Putamen (tissue), 1 donor: ENCODE measurements at regions not wholly inside any gene's neighbourhood (a gene's known extent, or its start where the extent isn't known, plus 50 kb on each side); places are given as distances from the start of the nearest gene placed in this dataset.

Source experiments
- DNase-seq: peaks from one replicate; pipeline ENCODE4 v3.0.0-alpha.2; 2016; ENCODE audit warnings: low spot score

- no peak for DNase-seq
Measured at GRCh38 chr2:76320716-76321115, 610.0 kb upstream of the GCFC2 start.

- no peak for DNase-seq
Measured at GRCh38 chr2:76318848-76319360, 608.2 kb upstream of the GCFC2 start.

- no peak for DNase-seq
Measured at GRCh38 chr2:76316691-76317090, 606.0 kb upstream of the GCFC2 start.

GRCh38 chr2:76314271-76315020 lies 603.7 kb upstream of the GCFC2 start:
- no peak for DNase-seq

GRCh38 chr2:76312236-76312635 lies 601.5 kb upstream of the GCFC2 start:
- DNase-seq = no peak

GRCh38 chr2:76311728-76312127 lies 601.0 kb upstream of the GCFC2 start:
- no peak for DNase-seq

- no peak for DNase-seq
Measured at GRCh38 chr2:76310894-76311633, 600.3 kb upstream of the GCFC2 start.

- DNase-seq = no peak
Measured at GRCh38 chr2:76307495-76307894, 596.8 kb upstream of the GCFC2 start.

GRCh38 chr2:76298041-76298440 lies 587.3 kb upstream of the GCFC2 start:
- DNase-seq = no peak

- no peak for DNase-seq
Measured at GRCh38 chr2:76296438-76296837, 585.7 kb upstream of the GCFC2 start.

GRCh38 chr2:76295762-76296161 lies 585.0 kb upstream of the GCFC2 start:
- no peak for DNase-seq

- DNase-seq = no peak
Measured at GRCh38 chr2:76288598-76288997, 577.9 kb upstream of the GCFC2 start.

- no peak for DNase-seq
Measured at GRCh38 chr2:76288146-76288545, 577.4 kb upstream of the GCFC2 start.

GRCh38 chr2:76283350-76283749 lies 572.6 kb upstream of the GCFC2 start:
- DNase-seq = no peak

- DNase-seq = no peak
Measured at GRCh38 chr2:76281156-76281841, 570.6 kb upstream of the GCFC2 start.

GRCh38 chr2:76280686-76281085 lies 570.0 kb upstream of the GCFC2 start:
- no peak for DNase-seq

- no peak for DNase-seq
Measured at GRCh38 chr2:76279142-76279541, 568.4 kb upstream of the GCFC2 start.

GRCh38 chr2:76275788-76276187 lies 565.1 kb upstream of the GCFC2 start:
- no peak for DNase-seq

GRCh38 chr2:76274676-76275075 lies 564.0 kb upstream of the GCFC2 start:
- DNase-seq = no peak

- no peak for DNase-seq
Measured at GRCh38 chr2:76274160-76274559, 563.4 kb upstream of the GCFC2 start.

GRCh38 chr2:76270096-76270710 lies 559.5 kb upstream of the GCFC2 start:
- DNase-seq = no peak

GRCh38 chr2:76268902-76269620 lies 558.3 kb upstream of the GCFC2 start:
- DNase-seq = no peak
